ENCODE measurements at regions not wholly inside any gene's neighbourhood (a gene's known extent, or its start where the extent isn't known, plus 50 kb on each side); places are given as distances from the start of the nearest gene placed in this dataset.

- TF ChIP-seq CTCF (IDR thresholded peaks at IDR 0.05; ENCODE audit: control extremely low read depth in 1 of 3, insufficient read depth in 1 of 3, low read depth in 1 of 3, low read length in 3 of 3) (no peak), POLR2AphosphoS5 (IDR thresholded peaks at IDR 0.05; ENCODE audit: low read depth, low read length) (no peak), EGR1 (IDR thresholded peaks at IDR 0.05; ENCODE audit: borderline replicate concordance, low read depth, low read length) (no peak), EZH2 (IDR thresholded peaks at IDR 0.05; ENCODE audit: low read depth, low read length, severe bottlenecking) (no peak), BRCA1 (IDR thresholded peaks at IDR 0.05; ENCODE audit: low read depth, low read length) (no peak), TAF1 (IDR thresholded peaks at IDR 0.05; ENCODE audit: low read depth, low read length) (no peak), SP1 (IDR thresholded peaks at IDR 0.05; ENCODE audit: low read depth, low read length) (no peak), CREB1 (IDR thresholded peaks at IDR 0.05) (no peak), PHF8 (conservative IDR thresholded peaks at IDR 0.05; ENCODE audit: low read depth, low read length) (no peak)
Observed at GRCh38 chr6:66825539-66825938, 1118.5 kb upstream of the EYS start.

Measured in H1 (cell line).